GM23338 (cell line): ENCODE measurements at regions not wholly inside any gene's neighbourhood (a gene's known extent, or its start where the extent isn't known, plus 50 kb on each side); places are given as distances from the start of the nearest gene placed in this dataset.

Source experiments
- ATAC-seq: fragments of 200-7000 bp; cut with Tn5 transposase; 3 replicates; pipeline ENCODE4 v1.9.1; 2020
- DNase-seq: peaks from one replicate; pipeline ENCODE4 v3.0.0-alpha.2; 2015; ENCODE audit warnings: low spot score
- H2AFZ ChIP-seq: fragments of 200-600 bp; sonication (generic); 2 replicates; pipeline ENCODE4 v1.8.0; 2016; ENCODE audit warnings: antibody characterized with exemption, mild to moderate bottlenecking, moderate library complexity
- H3F3A ChIP-seq: fragments of 200-600 bp; sonication (generic); replicated peaks from 2 replicates; pipeline ENCODE4 v1.8.0; 2017; ENCODE audit warnings: antibody characterized with exemption, mixed run types, low read depth
- H3K27ac ChIP-seq: fragments of 200-600 bp; sonication (generic); 2 replicates; pipeline ENCODE4 v1.6.1; 2016; ENCODE audit warnings: low read depth
- H3K27me3 ChIP-seq: fragments of 200-600 bp; sonication (generic); 2 replicates; pipeline ENCODE4 v1.8.0; 2016; ENCODE audit warnings: mild to moderate bottlenecking, mixed run types, moderate library complexity; ENCODE audit not compliant: insufficient read depth
- H3K36me3 ChIP-seq: fragments of 200-600 bp; sonication (generic); 2 replicates; pipeline ENCODE4 v1.8.0; 2016; ENCODE audit warnings: mild to moderate bottlenecking; ENCODE audit not compliant: insufficient read depth
- H3K4me1 ChIP-seq: fragments of 200-600 bp; sonication (generic); 2 replicates; pipeline ENCODE4 v1.8.0; 2016; ENCODE audit warnings: mild to moderate bottlenecking, moderate library complexity; ENCODE audit not compliant: insufficient read depth
- H3K4me2 ChIP-seq: fragments of 200-600 bp; sonication (generic); 2 replicates; pipeline ENCODE4 v1.7.1; 2017; ENCODE audit warnings: mixed run types
- H3K4me3 ChIP-seq: fragments of 200-600 bp; sonication (generic); 2 replicates; pipeline ENCODE4 v1.6.1; 2016; ENCODE audit warnings: mixed run types
- H3K79me2 ChIP-seq: fragments of 200-600 bp; sonication (generic); replicated peaks from 2 replicates; pipeline ENCODE4 v1.8.0; 2017; ENCODE audit warnings: mild to moderate bottlenecking; ENCODE audit not compliant: insufficient read depth
- H3K9me2 ChIP-seq: fragments of 200-600 bp; sonication (generic); 2 replicates; pipeline ENCODE4 v1.8.0; 2017; ENCODE audit not compliant: insufficient read depth
- H4K20me1 ChIP-seq: fragments of 200-600 bp; sonication (generic); replicated peaks from 2 replicates; pipeline ENCODE4 v1.8.0; 2017; ENCODE audit warnings: mild to moderate bottlenecking; ENCODE audit not compliant: insufficient read depth
- H3K27ac Mint-ChIP-seq: 2 replicates; pipeline ENCODE4 v1.8.0; 2020; ENCODE audit warnings: inconsistent platforms, mild to moderate bottlenecking, moderate library complexity, mixed read lengths
- H3K27me3 Mint-ChIP-seq: 3 replicates; pipeline ENCODE4 v1.8.0; 2022; ENCODE audit warnings: low read depth, mild to moderate bottlenecking, moderate library complexity, mixed read lengths, inconsistent platforms; ENCODE audit not compliant: insufficient read depth, poor library complexity
- H3K36me3 Mint-ChIP-seq: 3 replicates; pipeline ENCODE4 v1.8.0; 2021; ENCODE audit warnings: low read depth, mild to moderate bottlenecking, inconsistent platforms, moderate library complexity, mixed read lengths
- H3K4me1 Mint-ChIP-seq: 3 replicates; pipeline ENCODE4 v1.8.0; 2020; ENCODE audit warnings: mild to moderate bottlenecking, inconsistent platforms, mixed read lengths
- H3K4me3 Mint-ChIP-seq: 3 replicates; pipeline ENCODE4 v1.8.0; 2021; ENCODE audit warnings: moderate library complexity, mild to moderate bottlenecking, inconsistent platforms, mixed read lengths
- H3K9me3 Mint-ChIP-seq: 3 replicates; pipeline ENCODE4 v1.8.0; 2020; ENCODE audit warnings: moderate library complexity, mild to moderate bottlenecking, inconsistent platforms, mixed read lengths
- CREB1 ChIP-seq: fragments of 250-450 bp; sonication (Bioruptor Pico); IDR thresholded peaks from 2 replicates; pipeline ENCODE4 v1.5.0; 2020; ENCODE audit warnings: low read depth, mild to moderate bottlenecking, moderate library complexity
- CTCF ChIP-seq, 2 experiments: fragments of 200-600 bp in 1 of 2; sonication (generic) in 1 of 2; conservative IDR thresholded peaks; 2 replicates each; pipeline versions ENCODE4 v1.5.1 to v1.6.1; 2016 to 2017; ENCODE audit warnings: antibody characterized with exemption in 2 of 2, low read depth in 2 of 2, mild to moderate bottlenecking in 2 of 2, moderate library complexity in 1 of 2
- ETS1 ChIP-seq: IDR thresholded peaks from 2 replicates; pipeline ENCODE4 v1.6.1; 2016; ENCODE audit warnings: antibody characterized with exemption
- EZH2 ChIP-seq: fragments of 200-600 bp; sonication (generic); IDR thresholded peaks from one replicate; pipeline ENCODE4 v1.8.0; 2017; ENCODE audit warnings: antibody characterized with exemption, mild to moderate bottlenecking, low read depth; ENCODE audit not compliant: unreplicated experiment
- EZH2phosphoT487 ChIP-seq: fragments of 200-600 bp; sonication (generic); IDR thresholded peaks from one replicate; pipeline ENCODE4 v1.8.1; 2018; ENCODE audit warnings: antibody characterized with exemption; ENCODE audit not compliant: unreplicated experiment
- JUNB ChIP-seq: IDR thresholded peaks from one replicate; pipeline ENCODE4 v1.6.1; 2016; ENCODE audit warnings: antibody characterized with exemption; ENCODE audit not compliant: unreplicated experiment
- REST ChIP-seq: IDR thresholded peaks from one replicate; pipeline ENCODE4 v1.6.1; 2018; ENCODE audit warnings: antibody characterized with exemption; ENCODE audit not compliant: unreplicated experiment
- STAT1 ChIP-seq: IDR thresholded peaks from one replicate; pipeline ENCODE4 v1.6.1; 2016; ENCODE audit warnings: antibody characterized with exemption; ENCODE audit not compliant: unreplicated experiment
- ZNF331 ChIP-seq: fragments of 250-450 bp; sonication (Bioruptor Pico); IDR thresholded peaks from 2 replicates; pipeline ENCODE4 v1.5.0; 2020; ENCODE audit warnings: low read depth, mild to moderate bottlenecking, moderate library complexity

- ATAC-seq (no peak), DNase-seq (no peak)
- Mint-ChIP-seq H3K4me3 (no peak overlapping the region), H3K9me3 (0 out of 3 replicates have a peak, but pooled peaks cover 3% of the 10 kb centered on the region), H3K27me3 (peaks cover 2% of the 10 kb centered on the region), H3K27ac (no peak overlapping the region), H3K4me1 (peaks cover 20% of the 10 kb centered on the region), H3K36me3 (peaks cover 3% of the 10 kb centered on the region; the same call in 1 of the 3 replicates)
- H3K36me3 ChIP-seq: no peaks in the 10 kb centered on the region
- no peak overlapping the region for H3K4me2 ChIP-seq
- no peaks in the 10 kb centered on the region for H3K27me3 ChIP-seq
- H3F3A ChIP-seq: peaks cover 6% of the 10 kb centered on the region; the same call in 1 of the 2 replicates
- no peaks in the 10 kb centered on the region for H3K9me2 ChIP-seq
- no peaks in the 10 kb centered on the region for H3K79me2 ChIP-seq
- no peak overlapping the region for H3K27ac ChIP-seq
- H3K4me1 ChIP-seq: peaks cover 24% of the 10 kb centered on the region
- no peak overlapping the region for H2AFZ ChIP-seq
- TF ChIP-seq ETS1 (no peak), REST (no peak), CTCF (conservative IDR thresholded peaks at IDR 0.05; ENCODE audit: low read depth in 2 of 2) (no peak), STAT1 (no peak), ZNF331 (CRISPR knock-in tag) (no peak), EZH2phosphoT487 (no peak), JUNB (no peak), CREB1 (CRISPR knock-in tag) (no peak), EZH2 (no peak)
- no peak overlapping the region for H3K4me3 ChIP-seq
- no peaks in the 10 kb centered on the region for H4K20me1 ChIP-seq
Measured at GRCh38 chr16:65315081-65315780, 193.4 kb upstream of the CDH11 start.
